OCI-LY3 (cell line): ENCODE measurements at regions not wholly inside any gene's neighbourhood (a gene's known extent, or its start where the extent isn't known, plus 50 kb on each side); places are given as distances from the start of the nearest gene placed in this dataset.

Experiments
- CTCF ChIP-seq: fragments of 200-600, 300-600 bp; sonication (generic); IDR thresholded peaks from 2 replicates; pipeline ENCODE4 v1.5.1; 2014; ENCODE audit warnings: antibody characterized with exemption, low read length, low read depth
- EZH2phosphoT487 ChIP-seq: fragments of 200-600 bp; shearing (Covaris generic); IDR thresholded peaks from 2 replicates; pipeline ENCODE4 v1.6.1; 2018; ENCODE audit warnings: antibody characterized with exemption, mixed run types, low read depth

- TF ChIP-seq CTCF = no peak
- TF ChIP-seq EZH2phosphoT487 = no peak
These were observed 61.9 kb upstream of the LANCL2 start for GRCh38 chr7:55303220-55303619.
